T47D (cell line): ENCODE measurements at regions not wholly inside any gene's neighbourhood (a gene's known extent, or its start where the extent isn't known, plus 50 kb on each side); places are given as distances from the start of the nearest gene placed in this dataset.

Experiments used
- DNase-seq, 2 experiments: peaks; one replicate each; pipeline versions ENCODE4 v3.0.0 to v3.0.0-alpha.2; 2011 to 2012; ENCODE audit warnings: low read depth in 1 of 2, low spot score in 1 of 2
- JUND ChIP-seq: IDR thresholded peaks from 2 replicates; pipeline ENCODE4 v1.6.1; 2012; ENCODE audit warnings: low read depth
- in situ Hi-C: cut with HindIII; loops from 2 replicates; pipeline ENCODE4 v1.10.0; 2016; ENCODE audit warnings: low sequenced_read_pairs, low pct_unique_long_range_greater_than_20kb

DNA sequence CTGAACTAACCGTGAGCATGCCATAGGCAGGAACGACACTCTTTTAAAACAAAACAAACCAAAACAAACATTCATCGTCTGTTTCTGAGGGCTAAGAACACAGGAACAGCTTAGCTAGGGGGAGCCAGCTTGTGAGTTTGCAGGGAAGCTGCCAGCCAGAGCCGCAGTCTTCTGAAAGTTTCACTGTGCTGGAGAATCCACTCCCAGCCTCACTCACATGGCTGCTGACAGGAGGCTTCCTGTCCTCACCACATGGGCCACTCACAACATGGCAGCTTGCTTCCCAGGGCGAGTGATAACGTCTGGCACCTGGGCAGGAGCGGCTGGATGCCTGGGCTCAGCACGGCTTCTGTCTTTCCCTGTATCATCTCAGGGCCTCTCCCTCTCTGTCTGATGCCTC lies 275.2 kb downstream of the MSX2 start:
- in situ Hi-C loops: no loop called here
- DNase-seq: no peak
- no peak for TF ChIP-seq JUND

GRCh38 chr5:174998131-174998730 lies 273.8 kb downstream of the MSX2 start:
- in situ Hi-C loops: no loop called here
- DNase-seq: no peak
- TF ChIP-seq JUND: no peak

DNA sequence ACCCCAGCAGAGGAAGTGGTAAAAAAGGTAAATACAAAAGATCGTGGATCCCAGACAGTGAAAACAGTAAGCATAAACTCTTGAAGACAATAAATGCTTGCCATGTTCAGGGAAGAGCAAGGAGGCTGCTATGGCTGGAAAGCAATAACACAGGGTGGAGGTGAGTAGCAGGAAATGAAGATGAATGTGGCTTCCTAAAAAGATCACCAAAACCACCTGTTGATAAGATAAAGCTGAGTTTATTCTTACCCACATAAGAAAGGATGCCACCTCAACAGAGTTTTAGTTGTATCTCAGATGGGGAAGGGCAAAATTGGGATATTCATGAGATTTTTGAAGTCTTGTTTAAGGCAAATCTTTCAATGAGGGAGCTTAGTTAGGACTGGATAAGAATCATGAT lies 273.3 kb downstream of the MSX2 start:
- in situ Hi-C loops: no loop called here
- TF ChIP-seq JUND: no peak
- DNase-seq: no peak

DNA sequence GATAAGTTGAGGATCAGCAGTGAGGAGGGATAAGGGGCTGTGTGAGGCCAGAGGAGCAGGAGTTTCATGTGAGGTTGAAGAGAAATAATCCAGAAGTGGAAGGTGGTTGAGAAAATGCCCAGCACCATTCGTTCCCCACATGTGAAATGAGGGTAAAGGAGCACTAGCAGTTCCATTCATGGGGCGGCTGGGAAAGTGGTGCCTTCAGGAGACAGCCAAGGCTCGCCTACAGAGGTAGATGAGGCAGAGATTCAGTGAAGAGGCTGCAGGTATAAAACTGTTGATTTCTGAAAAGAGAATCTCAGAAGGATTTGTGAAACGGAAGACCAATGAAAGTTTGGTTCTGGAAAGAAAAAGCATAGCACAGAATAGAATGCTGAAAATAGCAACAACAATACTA lies 272.6 kb downstream of the MSX2 start:
- no peak for TF ChIP-seq JUND
- DNase-seq: no peak
- in situ Hi-C loops: no loop called here

GRCh38 chr5:174995827-174996226 lies 271.4 kb downstream of the MSX2 start:
- no peak for TF ChIP-seq JUND
- no peak for DNase-seq
- in situ Hi-C loops: no loop called here

DNA sequence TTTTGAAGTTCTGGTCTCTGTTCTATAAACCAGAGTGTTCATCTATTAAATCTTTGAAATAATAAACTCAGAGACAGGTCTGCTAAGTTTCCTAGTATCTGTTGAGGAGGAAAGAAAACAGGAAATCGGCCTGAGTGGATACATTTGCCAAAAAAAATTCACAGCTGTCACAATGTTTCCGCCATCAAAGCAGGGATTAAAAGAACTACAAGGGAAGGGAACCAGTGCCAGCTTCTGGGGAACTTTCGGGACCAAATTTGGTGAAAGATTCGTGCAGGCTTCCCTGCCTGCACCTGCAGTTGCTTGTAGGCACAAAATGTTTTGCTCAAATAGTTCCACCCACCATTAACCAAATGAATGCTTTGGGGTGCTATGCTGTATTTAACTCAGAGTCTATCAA lies 267.5 kb downstream of the MSX2 start:
- TF ChIP-seq JUND: no peak
- in situ Hi-C loops: no loop called here
- DNase-seq: no peak

- in situ Hi-C loops: no loop called here
- DNase-seq: no peak
- no peak for TF ChIP-seq JUND
These were observed 266.5 kb downstream of the MSX2 start for GRCh38 chr5:174990909-174991308.

DNA sequence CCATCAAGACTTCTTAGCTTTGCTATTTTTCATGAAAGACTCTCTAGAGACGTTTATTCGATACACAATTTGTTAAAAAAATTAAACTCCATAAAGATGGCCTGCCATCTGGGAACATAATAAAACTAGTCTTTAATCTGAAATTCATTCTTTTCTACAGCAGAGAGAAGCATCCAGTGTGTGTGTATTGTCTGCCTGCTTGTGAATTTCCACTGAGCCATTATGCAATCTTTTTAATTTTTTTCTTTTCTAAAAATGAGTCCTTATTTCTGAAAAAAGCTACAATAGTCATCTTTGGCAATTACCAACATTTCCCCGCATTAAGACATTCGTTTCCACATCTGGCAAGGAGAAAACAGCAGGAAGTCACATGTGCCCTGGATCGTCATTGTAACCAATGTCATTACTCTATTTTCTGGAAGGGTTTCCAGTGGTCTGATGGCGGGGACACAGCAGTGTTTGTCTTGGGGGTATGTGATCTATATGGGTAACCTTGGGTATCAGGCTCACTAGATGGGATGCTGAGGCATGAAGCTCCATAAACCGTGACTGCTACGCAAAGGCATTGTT lies 263.1 kb downstream of the MSX2 start:
- TF ChIP-seq JUND: no peak
- in situ Hi-C loops: no loop called here
- no peak for DNase-seq

DNA sequence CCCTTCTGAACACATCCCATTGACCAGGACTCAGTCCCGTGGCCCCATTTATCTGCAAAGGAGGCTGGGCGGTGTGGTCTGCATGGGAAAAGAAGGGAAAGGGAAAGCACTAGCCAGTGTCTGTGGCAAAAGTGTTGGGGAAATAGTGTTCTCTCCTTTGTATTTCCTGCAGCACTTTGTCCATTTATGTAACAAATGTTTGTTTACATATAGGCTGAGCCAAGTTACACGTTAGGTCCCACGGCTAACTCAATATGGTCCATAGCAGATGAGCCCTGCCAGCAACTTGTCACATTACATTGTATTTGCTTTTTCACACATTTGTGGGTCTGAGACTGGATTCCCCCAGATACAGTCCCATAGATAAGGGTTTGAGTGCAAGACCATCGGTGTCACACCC lies 260.5 kb downstream of the MSX2 start:
- no peak for TF ChIP-seq JUND
- in situ Hi-C loops: no loop called here
- no peak for DNase-seq

GRCh38 chr5:174982485-174982884 lies 258.1 kb downstream of the MSX2 start:
- no peak for TF ChIP-seq JUND
- in situ Hi-C loops: no loop called here
- no peak for DNase-seq

DNA sequence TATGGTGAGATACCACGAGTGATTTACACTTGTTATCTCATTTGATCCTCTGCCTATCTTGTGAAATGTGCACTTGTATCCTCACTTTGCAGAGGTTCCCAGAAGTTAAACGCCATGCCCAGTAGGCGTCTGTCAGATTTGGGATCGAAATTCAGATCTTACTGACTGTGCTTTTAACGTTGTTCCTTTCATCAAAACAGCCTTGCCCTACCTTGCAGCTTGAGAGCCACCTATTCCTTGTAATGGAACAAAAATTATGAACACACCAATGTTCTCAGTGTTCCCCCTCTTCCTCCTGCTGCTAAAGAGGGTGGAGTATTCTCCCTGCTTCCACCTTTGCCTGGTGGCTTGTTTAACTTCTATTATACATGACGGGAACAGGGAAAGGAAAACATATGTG lies 257.0 kb downstream of the MSX2 start:
- DNase-seq: no peak
- in situ Hi-C loops: no loop called here
- no peak for TF ChIP-seq JUND

DNA sequence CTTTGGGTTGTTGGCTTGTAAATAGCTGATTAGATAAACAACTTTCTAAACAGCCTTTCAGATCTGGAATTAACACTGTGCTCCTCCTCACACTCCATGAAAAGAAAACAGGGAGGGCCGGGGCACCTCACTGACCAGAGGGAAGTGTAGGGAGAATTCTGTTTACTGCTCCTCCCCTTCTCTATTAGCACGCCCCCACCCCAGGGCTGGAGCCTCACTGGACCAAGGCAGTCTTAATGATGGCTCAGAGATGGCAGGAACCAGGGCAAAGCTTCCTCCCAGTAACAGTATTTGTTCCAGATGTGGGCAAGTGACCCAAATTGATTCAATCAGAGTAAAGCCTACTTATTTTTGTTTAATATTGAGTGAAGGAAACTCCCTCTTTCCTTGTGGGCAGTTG lies 256.6 kb downstream of the MSX2 start:
- DNase-seq: no peak

DNA sequence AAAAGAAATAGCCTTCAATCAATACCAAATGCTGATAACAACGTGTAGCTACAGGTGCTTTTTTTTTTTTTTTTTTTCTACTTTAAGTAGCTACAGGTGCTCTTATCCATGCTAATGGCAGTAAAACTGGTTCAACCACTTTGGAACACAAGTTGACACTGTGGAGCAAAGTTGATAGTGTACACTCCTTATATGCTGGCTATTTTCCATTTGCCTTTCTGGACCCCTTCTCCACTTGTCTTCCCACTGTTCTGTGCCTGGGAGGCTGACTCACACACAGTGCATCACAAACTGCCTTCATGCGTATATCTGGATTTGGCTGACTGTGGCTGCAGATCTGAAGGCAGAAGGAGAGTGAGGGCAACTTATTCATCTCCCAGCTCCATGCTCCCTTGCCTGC lies 247.9 kb downstream of the MSX2 start:
- in situ Hi-C loops: no loop called here
- no peak for TF ChIP-seq JUND
- DNase-seq: peak in 1 of 2 experiments; percentile 46

More for the DNA sequence above, 256.6 kb downstream of the MSX2 start:
- in situ Hi-C loops: no loop called here
- no peak for TF ChIP-seq JUND

- TF ChIP-seq JUND: no peak
- in situ Hi-C loops: no loop called here
- DNase-seq: no peak
These were observed 246.8 kb downstream of the MSX2 start for GRCh38 chr5:174971210-174971609.
